HG03045 (cell line): ENCODE measurements at regions not wholly inside any gene's neighbourhood (a gene's known extent, or its start where the extent isn't known, plus 50 kb on each side); places are given as distances from the start of the nearest gene placed in this dataset.

Source experiments
- ATAC-seq: cut with Tn5 transposase; IDR thresholded peaks from one replicate; pipeline ENCODE4 v1.9.1; 2021; ENCODE audit warnings: mild to moderate bottlenecking, moderate library complexity; ENCODE audit not compliant: unreplicated experiment

DNA sequence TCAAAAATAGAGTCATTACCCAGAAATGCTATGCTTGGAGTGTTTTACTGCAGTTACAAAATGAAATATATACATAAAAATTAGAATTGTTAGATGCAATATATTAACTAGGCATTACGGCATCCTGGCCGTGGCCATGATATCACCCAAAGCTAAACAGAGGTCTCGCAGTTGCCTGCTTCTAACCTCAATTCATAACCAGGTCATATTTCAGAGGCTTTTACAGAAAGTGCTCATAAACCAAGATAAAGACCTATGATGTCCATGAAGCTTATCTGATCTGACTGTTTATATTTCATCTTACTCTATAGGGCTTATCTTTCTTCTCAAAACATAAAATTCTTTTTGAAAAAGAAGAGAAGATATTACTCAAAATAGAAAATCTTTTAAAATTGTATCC lies 664.5 kb upstream of the SALL1 start:
- ATAC-seq: no peak

DNA sequence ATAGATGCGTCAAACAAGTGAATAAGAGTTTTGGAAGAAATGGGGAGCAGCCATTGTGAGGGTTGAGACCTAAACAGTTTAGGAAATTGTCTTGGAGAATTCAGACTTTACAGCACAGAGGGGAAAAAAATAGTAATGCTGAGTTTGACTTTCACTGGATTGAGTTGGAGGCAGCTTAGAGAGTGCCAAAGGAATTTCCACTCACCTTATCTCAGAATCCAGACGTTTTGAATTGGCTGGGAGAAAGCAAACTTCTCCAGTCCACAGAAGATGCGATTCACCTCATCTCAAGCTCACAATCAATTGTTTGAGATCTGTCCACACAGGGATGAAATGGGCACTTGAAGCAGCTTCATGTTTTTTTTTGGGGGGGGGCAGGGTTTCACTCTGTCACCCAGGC lies 663.5 kb upstream of the SALL1 start:
- no peak for ATAC-seq

DNA sequence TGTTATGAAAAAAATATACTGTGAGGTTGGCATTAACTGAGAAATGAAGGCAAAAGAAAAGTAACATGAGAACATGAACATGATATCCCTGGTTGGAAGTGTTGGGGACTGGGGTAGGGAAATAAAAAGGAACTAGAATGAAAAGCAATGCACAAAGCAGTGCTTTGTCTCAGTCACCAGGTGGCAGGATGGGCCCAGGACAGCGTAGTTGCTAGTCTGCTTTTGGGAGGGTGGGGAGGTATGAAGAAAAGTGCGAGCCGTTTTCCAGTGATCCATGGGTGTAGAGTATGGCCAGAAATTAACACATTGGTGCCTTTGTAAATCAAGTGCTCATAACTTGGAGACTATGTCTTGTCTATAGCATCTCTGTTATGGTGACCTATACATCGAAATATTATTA lies 662.5 kb upstream of the SALL1 start:
- ATAC-seq: no peak

DNA sequence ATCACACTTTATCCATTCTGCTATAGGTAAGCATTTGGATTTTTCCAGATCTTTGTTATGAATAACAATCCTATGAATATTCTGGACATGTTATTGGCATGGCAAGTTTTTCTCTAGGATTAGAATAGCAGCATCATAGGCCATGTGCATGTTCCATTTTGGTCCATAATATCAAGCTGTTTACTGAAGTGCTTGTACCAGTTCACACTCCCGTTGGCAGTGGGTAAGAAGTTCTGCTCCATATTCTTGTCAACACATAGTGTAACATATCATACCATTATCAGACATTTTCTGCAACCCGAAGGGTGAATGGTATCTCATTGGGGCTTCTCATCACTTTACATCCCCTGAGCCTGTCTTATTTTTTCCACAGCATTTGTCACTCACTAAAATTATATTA lies 661.9 kb upstream of the SALL1 start:
- no peak for ATAC-seq

DNA sequence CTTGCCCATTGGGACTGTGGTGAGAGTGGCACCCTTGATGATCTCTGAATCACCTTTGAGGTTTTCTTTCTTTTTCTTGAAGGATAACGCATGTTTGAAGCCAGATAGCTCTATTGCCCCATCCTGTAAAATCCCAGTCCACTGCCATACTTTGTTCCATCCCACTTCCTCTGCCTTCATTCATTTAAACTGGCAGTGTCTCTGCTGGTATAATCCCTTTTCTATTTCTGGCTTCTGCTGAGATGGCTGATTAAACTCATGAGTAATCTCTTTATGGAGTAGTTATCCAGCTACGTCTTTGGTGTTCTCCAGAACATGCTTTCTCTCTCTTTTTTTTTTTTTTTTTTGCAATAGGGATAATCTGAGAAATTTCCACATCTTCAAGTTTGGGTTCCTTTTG lies 656.5 kb upstream of the SALL1 start:
- no peak for ATAC-seq

DNA sequence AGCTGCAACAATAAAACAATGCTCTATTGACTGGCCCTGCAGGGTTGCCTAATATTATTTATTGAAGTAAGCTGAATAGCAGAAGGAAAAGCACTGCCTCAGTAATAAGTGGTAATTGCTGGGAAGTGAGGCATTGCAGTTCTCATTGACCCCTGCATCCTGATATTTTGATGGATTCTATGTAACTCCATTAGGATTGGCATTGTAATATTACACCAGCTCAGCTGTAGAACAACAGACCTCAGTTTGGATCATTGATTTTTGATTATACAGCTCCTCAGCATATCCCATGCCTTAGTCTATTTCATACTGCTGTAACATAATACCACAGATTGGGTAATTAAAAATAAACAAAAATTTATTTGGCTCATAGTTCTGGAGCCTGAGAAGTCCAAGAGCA lies 650.6 kb upstream of the SALL1 start:
- ATAC-seq: no peak

DNA sequence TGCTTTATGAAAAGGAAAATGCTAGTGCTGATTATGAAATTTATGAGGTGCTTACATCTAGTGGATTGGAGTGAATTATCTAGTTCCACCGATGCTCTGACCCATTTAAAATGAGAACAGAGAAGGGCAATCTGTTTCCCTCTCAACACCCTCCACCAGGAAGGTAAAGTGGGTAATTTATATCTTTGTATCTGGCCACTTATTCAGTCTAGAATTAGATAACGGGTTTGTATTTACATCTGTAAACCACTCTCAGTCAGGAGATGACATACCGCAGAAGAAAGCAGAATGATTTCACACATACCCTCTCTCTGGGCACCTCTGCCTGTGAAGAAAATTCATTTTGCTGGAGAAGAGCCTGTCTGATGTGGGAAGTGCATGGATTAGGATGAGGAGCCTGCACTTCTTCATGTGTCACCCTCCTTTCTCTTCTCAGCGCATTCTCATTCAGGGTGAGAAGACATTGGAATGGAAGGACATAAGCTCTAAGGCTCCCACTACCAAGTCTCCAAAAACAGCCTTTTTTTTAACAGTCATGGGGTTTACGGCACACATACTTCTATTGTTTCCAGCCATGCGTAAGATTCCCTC lies 646.7 kb upstream of the SALL1 start:
- ATAC-seq: no peak

DNA sequence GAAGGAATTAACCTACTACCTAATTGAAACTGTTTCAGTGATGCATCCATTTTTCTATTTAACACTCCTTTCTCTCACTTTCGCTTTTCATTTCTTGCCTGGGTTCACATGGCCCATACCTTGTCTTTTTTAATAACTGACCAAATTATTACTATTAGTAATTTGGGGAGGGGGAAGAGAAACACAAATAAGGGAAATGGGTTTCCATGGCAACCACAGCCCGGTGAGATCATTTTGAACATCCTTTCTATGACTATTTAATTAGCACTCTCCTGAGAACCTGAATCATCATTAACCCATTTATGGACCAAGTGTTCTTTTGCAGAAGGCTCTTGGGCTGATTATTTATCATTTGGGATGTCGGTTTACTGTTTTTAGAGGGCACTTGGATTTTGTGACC lies 628.2 kb upstream of the SALL1 start:
- no peak for ATAC-seq

DNA sequence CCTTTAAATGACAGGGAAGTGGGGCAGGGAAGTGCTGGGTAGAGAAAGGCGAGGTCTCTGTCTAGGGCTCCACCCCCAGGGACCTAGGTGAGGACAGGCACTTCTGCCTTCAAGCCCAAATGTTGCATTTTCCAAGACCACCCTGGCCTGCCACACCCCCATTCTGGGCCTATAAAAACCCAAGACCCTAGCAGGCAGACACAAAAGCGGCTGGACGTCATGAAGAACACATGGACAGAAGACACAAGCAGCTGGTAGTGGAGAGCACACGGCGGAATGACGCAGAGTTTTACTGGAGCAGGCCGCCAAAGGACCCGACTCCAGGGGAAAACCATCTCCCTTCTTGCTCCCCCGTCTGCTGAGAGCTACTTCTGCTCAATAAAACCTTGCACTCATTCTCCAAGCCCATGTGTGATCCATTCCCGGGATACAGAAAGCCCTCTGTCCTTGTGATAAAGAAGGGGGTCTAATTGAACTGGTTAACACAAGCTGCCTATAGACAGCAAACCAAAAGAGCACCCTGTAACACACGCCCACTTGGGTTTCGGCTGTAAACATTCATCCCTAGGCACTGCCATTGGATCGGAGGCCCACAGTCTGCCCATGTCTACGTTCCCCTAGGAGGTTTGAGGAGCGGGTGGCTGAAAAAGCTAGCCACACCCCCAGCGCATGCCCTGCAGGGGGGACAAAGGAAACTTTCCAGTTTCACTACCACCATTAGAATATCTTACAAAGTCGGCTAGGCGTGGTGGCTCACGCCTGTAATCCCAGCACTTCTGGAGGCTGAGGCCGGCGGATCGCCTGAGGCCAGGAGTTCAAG lies 622.2 kb upstream of the SALL1 start:
- ATAC-seq: no peak

DNA sequence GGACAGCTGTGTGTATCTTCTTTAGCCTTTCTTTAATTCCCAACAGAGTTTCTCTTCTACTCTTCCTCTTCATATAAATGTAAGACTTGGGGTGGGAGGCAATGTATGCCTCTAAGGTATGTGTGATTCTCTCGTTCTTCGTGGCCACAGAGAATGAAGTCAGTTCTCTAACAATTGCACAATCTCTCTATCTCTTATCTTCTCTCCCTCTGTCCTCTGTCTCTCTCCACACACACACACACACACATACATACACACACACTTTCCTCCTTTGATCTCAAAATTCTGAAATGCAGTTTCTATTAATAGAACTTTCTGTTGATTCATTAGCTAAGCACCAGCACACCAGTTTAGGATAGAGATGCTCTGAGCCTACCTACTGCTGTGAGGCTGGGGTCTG lies 615.7 kb upstream of the SALL1 start:
- ATAC-seq: no peak

DNA sequence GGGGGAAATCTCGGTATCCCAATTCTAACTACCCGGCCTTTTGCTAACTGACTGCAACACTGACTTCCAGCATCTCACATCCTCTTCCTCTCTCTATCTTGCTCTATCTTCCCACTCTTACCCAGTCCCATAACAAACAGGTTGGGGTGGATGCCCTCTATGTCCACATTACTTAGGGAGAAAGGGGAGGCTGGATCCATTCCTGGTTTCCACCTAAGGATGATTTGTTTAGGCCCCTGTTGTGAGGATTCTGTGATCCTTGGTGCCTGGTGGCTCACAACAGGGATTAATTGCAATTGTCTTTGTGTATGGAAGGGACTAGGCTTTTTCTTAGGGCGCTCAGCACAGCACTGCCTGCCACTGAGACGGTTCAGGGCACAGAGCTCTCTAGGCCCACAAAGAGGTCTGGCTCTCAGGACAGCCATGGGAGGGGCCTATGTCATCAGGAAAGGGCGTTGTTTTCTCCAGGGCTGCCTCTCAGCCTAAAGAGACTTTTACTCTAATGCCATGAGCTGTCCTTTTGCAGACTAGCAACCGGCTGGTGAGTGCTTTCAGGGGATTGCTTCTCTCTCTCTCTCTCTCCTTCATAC lies 612.1 kb upstream of the SALL1 start:
- no peak for ATAC-seq

DNA sequence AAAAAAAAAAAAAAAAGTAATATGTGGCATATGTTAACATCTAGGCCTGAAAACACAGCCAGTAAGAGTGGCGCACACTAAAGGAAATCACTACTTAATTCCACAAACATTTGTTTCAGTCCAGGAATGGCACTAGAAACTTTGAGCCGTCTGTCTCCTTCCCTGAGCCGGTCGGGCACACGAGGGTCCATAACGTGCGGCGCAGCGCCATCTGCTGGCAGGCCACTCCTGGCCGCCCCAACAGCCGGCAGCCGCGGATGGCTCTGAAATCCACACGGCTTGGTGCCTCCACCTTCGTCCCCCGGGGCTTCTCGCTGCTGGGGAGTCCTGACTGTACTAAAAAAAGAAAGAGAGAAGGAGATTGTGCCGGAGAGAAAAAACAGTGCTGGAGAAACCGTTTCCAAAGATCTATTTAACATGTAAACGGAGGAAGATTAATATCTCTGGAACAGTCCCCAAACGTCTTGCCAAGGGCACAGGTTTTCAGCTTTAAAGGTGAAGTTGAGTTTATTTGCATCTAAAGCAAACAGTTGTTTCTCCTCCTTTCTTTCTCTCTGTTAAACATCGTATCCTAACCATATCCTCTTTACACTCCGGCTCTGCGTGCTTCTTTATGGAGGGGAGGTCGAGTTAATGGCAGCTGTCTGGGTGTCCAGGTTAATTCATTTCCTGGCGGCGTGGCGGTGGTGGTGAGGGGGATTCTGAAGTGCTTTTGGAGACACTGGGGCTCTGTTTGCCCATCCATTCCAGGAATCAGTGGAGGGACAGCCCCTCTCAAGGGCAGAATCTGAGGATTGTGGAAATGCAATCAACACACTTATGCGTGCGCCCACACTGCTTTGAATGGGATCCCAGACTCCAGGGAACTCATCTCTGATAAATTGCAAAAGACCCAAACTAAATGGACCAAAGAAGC lies 611.3 kb upstream of the SALL1 start:
- ATAC-seq: peak; percentile 83

DNA sequence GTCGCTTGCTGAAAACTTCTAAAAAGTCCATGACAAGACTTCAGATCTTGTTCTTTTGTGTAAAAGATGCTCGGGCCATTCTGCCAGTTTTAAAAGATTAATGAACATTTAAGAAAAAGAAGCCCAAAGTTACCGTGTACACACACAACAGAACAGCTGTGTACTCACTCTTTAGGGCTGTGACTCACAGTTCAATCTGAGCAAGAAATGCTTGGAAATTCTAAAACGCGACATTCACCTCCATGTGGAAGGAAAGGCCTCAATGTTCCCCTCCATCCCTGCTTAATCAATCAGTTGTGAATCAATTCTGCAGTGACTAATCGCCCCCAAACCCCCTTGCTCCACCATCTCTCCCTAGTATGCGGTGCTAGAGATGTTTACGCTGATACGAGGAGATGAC lies 609.9 kb upstream of the SALL1 start:
- ATAC-seq: no peak

DNA sequence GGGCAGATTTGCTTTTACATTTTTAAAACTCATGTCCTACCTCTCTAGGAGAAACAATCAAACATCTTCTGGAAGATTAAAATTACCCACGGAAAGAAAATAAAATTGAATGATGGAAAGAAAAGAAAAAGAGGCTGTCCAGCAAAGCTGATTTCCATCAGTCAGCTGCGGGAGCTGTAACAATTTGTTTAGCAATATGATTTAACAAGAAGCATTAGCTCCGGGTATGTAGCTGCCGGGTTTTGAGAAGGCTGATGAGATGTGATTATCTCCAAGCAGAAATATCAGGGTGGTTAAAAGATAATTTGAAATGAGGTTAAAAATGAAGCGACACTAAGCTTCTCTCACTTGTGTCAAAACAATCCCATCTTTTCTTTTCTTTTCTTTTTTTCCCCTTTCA lies 608.9 kb upstream of the SALL1 start:
- ATAC-seq: no peak

DNA sequence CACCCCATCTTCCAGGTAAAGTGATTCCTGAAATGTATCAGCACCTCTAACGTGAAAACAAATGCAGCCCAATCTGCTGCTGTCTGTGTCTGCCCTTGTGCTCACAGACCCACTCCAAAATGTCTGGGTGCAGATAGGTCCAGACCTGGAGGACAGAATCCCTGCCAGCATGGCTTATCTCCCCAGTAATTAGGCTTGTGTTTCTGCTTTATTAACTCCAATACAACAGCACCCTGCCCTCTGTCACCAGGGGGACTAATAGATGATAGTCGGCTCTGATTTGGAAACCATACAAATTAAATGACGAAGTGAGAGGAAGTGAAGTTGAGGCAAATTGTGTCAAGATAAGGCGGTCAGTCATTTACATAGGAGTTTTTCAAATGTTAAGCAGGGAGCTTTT lies 608.3 kb upstream of the SALL1 start:
- ATAC-seq: no peak

DNA sequence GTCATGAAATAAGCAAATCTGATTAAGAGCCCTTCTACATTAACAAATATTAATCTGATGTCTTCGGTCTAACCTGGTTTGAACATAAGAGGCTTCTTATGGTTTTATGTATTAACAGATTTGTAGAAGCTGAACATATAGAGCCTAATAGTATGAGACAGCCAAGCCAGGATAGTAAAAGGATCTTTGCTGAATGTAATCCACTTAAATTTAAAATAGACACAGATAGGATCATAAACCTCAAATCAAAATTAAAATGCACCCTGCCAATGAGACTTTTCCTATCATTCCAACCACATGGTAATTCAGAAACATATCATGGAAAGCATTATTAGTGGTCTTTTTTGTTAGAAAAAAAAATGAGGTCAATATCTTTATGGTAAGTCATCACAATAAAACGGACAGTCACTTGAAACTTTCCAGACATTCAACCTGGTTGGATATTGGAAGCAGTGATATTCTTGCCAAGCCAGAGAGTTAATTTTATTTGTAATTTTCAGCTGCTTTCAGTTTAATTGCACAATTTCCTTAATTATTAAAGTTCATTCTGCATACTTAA lies 606.9 kb upstream of the SALL1 start:
- no peak for ATAC-seq

DNA sequence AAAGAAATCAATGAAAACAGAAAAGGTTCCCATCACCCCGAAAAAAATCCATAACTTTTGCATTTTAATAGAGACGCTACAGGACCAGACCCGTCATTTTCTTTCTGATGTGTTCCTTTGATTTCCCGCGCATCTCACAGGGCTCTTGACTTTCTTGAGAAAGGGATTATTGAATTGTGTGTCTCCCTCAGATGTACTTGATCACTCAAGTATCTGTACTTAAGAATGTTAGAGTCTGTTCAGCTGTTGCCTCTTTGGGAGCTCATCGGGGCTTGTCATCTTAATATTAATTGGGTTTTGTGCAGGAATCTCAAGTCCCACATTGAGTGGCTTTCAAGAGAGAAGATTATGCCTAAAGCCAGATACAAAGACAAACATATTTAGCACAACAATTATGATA lies 606.4 kb upstream of the SALL1 start:
- no peak for ATAC-seq

DNA sequence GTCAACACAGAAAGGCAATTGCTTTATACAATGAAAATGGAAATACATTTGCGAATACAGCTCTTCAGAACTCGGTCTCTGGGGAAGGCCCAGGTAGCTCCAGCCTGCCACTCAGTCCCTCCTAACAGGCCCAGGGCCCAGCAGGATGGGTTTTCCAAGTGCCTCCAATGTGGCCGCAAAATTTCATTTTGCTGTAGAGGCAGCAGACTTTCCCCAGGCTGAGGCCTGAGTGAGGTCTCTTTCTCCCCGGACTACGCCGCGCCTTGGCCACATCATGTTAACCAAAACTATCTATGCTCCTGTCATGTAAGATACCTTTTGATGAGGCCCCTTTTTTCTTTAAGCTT lies 606.0 kb upstream of the SALL1 start:
- no peak for ATAC-seq

DNA sequence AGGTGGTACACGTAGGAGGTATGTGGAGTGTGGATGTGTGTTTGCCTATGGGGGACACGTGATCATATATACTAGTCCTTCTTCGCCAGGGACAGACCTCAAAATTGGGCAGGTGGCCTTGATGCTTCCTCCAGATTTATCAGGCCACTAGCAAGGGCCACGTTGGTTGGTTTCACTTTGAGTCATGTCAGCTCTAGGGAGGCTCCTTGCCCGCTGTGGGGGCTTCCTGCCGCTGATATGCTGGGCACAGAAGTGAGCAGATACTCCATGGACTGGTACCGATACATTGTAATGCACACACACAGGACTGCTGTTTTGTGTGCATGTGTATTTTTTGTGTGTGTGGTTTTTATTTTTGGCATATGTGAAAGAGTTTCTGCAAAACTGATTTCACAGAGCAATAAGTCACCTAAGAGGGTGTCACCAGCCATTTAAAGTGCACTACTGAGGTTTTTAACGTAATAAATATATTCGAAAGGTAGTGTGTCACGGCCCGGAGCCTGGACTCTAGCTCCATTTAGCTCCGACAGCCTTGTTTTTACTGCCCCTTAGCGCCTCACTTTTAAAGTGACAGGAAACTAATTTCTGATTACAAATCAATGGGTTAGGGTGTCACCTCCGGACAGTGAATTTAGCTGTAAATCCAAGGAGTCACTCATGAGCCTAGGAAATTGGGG lies 605.5 kb upstream of the SALL1 start:
- no peak for ATAC-seq

DNA sequence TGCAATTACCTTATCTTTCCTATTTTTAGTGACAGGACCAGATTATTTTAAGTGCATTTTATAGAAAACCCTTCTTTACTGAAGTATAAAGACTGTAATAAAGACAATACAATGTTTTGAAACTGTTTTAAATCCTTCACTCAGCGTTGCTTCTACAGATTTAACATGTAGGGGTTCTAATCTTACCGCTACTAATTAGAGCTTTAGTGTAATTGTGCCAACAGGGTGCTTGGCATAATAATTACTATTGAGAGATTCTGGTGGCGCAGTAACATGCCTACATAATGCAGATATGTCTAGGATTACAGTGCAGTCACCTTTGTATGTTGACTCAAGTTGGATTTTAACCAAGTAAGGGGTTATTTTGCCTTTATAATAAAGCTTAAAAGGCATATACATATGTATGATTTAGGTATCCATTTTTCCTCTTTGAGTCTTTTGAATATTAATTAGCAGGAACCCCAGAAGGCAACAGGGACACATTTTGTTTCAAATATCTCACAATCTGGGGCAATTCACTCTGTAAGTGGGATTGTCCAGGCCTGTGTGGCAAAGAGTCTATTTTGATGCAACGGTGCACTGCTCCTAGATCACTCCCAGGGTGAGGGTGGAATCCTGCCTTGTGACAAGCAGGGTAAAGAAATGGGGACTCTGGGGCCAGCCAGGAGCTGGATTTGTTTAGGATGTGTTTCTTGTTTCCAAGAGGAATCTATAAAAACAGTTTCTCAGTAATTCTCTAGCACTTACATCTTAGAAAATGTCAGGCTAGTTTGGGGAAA lies 604.7 kb upstream of the SALL1 start:
- ATAC-seq: no peak
